ENCODE measurements at regions not wholly inside any gene's neighbourhood (a gene's known extent, or its start where the extent isn't known, plus 50 kb on each side); places are given as distances from the start of the nearest gene placed in this dataset.

- Histone ChIP-seq H2BK12ac (ENCODE audit: insufficient read length, low read depth, low read length) (no peak overlapping the region), H3K56ac (ENCODE audit: insufficient read length, low read depth, low read length) (no peak overlapping the region), H2BK20ac (ENCODE audit: low read depth, low read length, poor library complexity, severe bottlenecking) (no peak overlapping the region), H4K20me1 (ENCODE audit: control insufficient read depth, insufficient read depth, insufficient read length) (no peaks in the 10 kb centered on the region), H3K9me3 (ENCODE audit: control insufficient read depth, low read depth, low read length) (no peaks in the 10 kb centered on the region), H2AFZ (ENCODE audit: low read length) (no peak overlapping the region), H3K14ac (ENCODE audit: insufficient read depth, low read length) (no peak overlapping the region), H3K18ac (ENCODE audit: insufficient read length, low read depth, low read length) (no peak overlapping the region), H3K79me1 (ENCODE audit: insufficient read depth, low read depth, low read length, poor library complexity, severe bottlenecking) (no peaks in the 10 kb centered on the region), H2BK5ac (ENCODE audit: insufficient read length, low read length) (no peak overlapping the region), H2BK120ac (ENCODE audit: low read depth, low read length, poor library complexity, severe bottlenecking) (no peak overlapping the region), H2BK15ac (ENCODE audit: low read depth, low read length) (no peak overlapping the region), H3K4me1 (ENCODE audit: insufficient read depth, low read length) (no peaks in the 10 kb centered on the region), H4K91ac (ENCODE audit: insufficient read length, low read depth, low read length) (no peak overlapping the region), H3K4ac (ENCODE audit: low read depth, low read length) (no peak overlapping the region), H2AK5ac (ENCODE audit: insufficient read length, low read length) (no peak overlapping the region), H3K79me2 (ENCODE audit: insufficient read depth, low read length) (no peaks in the 10 kb centered on the region), H4K5ac (ENCODE audit: insufficient read length, low read depth, low read length) (no peak overlapping the region), H3K4me2 (ENCODE audit: insufficient read depth, insufficient read length, low read length) (no peak overlapping the region), H3K27ac (ENCODE audit: insufficient read length, low read depth, low read length) (no peak overlapping the region), H3K23ac (ENCODE audit: insufficient read length, low read depth, low read length) (no peak overlapping the region), H4K8ac (replicated peaks; ENCODE audit: insufficient read length, low read depth, low read length) (no peak overlapping the region), H3K27me3 (ENCODE audit: insufficient read depth, low read length) (no peaks in the 10 kb centered on the region), H3K9ac (ENCODE audit: extremely low read depth, insufficient read length, low read length) (no peak overlapping the region), H3T11ph (ENCODE audit: low read length) (no peak overlapping the region), H3K23me2 (ENCODE audit: insufficient read length, low read depth, low read length, poor library complexity, severe bottlenecking) (no peaks in the 10 kb centered on the region)
- WGBS (ENCODE audit: extremely low coverage, insufficient read length, low lambda C conversion rate): no CpG with 5 or more reads among the region's 10 CpGs
- DNase-seq: no peak
- no peaks in the 10 kb centered on the region for H3K4me1 Mint-ChIP-seq
- peaks cover 2% of the 10 kb centered on the region; the same call in 1 of the 2 replicates for H3K27me3 Mint-ChIP-seq (ENCODE audit: low read depth)
- H3K27ac Mint-ChIP-seq: peak overlapping the region in 1 of 3 experiments; percentile 46; a peak in 1 of 7 replicates
- H3K36me3 Mint-ChIP-seq (ENCODE audit: insufficient read depth in 1 of 3, low read depth in 3 of 3): no peaks in the 10 kb centered on the region
- H3K9me3 Mint-ChIP-seq: peaks cover 0 to 1% of the 10 kb centered on the region in 2 experiments; a peak in 1 of 5 replicates
- TF ChIP-seq, protein P1, sequence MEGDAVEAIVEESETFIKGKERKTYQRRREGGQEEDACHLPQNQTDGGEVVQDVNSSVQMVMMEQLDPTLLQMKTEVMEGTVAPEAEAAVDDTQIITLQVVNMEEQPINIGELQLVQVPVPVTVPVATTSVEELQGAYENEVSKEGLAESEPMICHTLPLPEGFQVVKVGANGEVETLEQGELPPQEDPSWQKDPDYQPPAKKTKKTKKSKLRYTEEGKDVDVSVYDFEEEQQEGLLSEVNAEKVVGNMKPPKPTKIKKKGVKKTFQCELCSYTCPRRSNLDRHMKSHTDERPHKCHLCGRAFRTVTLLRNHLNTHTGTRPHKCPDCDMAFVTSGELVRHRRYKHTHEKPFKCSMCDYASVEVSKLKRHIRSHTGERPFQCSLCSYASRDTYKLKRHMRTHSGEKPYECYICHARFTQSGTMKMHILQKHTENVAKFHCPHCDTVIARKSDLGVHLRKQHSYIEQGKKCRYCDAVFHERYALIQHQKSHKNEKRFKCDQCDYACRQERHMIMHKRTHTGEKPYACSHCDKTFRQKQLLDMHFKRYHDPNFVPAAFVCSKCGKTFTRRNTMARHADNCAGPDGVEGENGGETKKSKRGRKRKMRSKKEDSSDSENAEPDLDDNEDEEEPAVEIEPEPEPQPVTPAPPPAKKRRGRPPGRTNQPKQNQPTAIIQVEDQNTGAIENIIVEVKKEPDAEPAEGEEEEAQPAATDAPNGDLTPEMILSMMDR (conservative IDR thresholded peaks at IDR 0.05): no peak
- no peak overlapping the region for H3K4me3 Mint-ChIP-seq
Measured at GRCh38 chr4:155572106-155572703, 94.4 kb upstream of the GUCY1A1 start.

Measured in H9 (cell line).